H4 (cell line): ENCODE measurements at regions not wholly inside any gene's neighbourhood (a gene's known extent, or its start where the extent isn't known, plus 50 kb on each side); places are given as distances from the start of the nearest gene placed in this dataset.

Experiments
- DNase-seq: peaks from one replicate; pipeline ENCODE4 v3.0.0-alpha.2; 2015; ENCODE audit warnings: low spot score

GRCh38 chr7:37504801-37505200 is 56.1 kb upstream of the ELMO1 start:
- DNase-seq: no peak

- DNase-seq: no peak
Observed at GRCh38 chr7:37505750-37506353, 57.2 kb upstream of the ELMO1 start.

GRCh38 chr7:37508118-37508517 is 59.5 kb upstream of the ELMO1 start:
- DNase-seq: peak; percentile 45

GRCh38 chr7:37510043-37510634 is 61.5 kb upstream of the ELMO1 start:
- peak; percentile 49 for DNase-seq

GRCh38 chr7:37511915-37512314 is 63.3 kb upstream of the ELMO1 start:
- no peak for DNase-seq

- no peak for DNase-seq
Observed at GRCh38 chr7:37514497-37514896, 65.8 kb upstream of the ELMO1 start.

GRCh38 chr7:37516664-37517063 is 68.0 kb upstream of the ELMO1 start:
- no peak for DNase-seq

- DNase-seq: no peak
Observed at GRCh38 chr7:37518266-37518665, 69.6 kb upstream of the ELMO1 start.

GRCh38 chr7:37524056-37524455 is 75.4 kb upstream of the ELMO1 start:
- no peak for DNase-seq

- DNase-seq: no peak
Observed at GRCh38 chr7:37524797-37525196, 76.1 kb upstream of the ELMO1 start.

GRCh38 chr7:37526623-37527022 is 78.0 kb upstream of the ELMO1 start:
- peak; percentile 35 for DNase-seq

GRCh38 chr7:37527109-37527508 is 78.4 kb upstream of the ELMO1 start:
- no peak for DNase-seq

- no peak for DNase-seq
Observed at GRCh38 chr7:37531225-37531624, 82.6 kb upstream of the ELMO1 start.

GRCh38 chr7:37532636-37533035 is 84.0 kb upstream of the ELMO1 start:
- DNase-seq: no peak

GRCh38 chr7:37534893-37535610 is 86.4 kb upstream of the ELMO1 start:
- no peak for DNase-seq

GRCh38 chr7:37535841-37536240 is 87.2 kb upstream of the ELMO1 start:
- DNase-seq: no peak

GRCh38 chr7:37536706-37537105 is 88.0 kb upstream of the ELMO1 start:
- peak; percentile 31 for DNase-seq

GRCh38 chr7:37537439-37537838 is 88.8 kb upstream of the ELMO1 start:
- DNase-seq: no peak

- no peak for DNase-seq
Observed at GRCh38 chr7:37538945-37539344, 90.3 kb upstream of the ELMO1 start.

- no peak for DNase-seq
Observed at GRCh38 chr7:37540917-37541316, 92.3 kb upstream of the ELMO1 start.

- DNase-seq: no peak
Observed at GRCh38 chr7:37541810-37542443, 93.3 kb upstream of the ELMO1 start.

- no peak for DNase-seq
Observed at GRCh38 chr7:37545619-37546534, 97.2 kb upstream of the ELMO1 start.
